ENCODE measurements at regions not wholly inside any gene's neighbourhood (a gene's known extent, or its start where the extent isn't known, plus 50 kb on each side); places are given as distances from the start of the nearest gene placed in this dataset.
"Not testable (repeated sequence)": the region's sequence is repeated elsewhere in the genome, so short reads cannot be mapped to it uniquely, and the experiment has no call there.

DNA sequence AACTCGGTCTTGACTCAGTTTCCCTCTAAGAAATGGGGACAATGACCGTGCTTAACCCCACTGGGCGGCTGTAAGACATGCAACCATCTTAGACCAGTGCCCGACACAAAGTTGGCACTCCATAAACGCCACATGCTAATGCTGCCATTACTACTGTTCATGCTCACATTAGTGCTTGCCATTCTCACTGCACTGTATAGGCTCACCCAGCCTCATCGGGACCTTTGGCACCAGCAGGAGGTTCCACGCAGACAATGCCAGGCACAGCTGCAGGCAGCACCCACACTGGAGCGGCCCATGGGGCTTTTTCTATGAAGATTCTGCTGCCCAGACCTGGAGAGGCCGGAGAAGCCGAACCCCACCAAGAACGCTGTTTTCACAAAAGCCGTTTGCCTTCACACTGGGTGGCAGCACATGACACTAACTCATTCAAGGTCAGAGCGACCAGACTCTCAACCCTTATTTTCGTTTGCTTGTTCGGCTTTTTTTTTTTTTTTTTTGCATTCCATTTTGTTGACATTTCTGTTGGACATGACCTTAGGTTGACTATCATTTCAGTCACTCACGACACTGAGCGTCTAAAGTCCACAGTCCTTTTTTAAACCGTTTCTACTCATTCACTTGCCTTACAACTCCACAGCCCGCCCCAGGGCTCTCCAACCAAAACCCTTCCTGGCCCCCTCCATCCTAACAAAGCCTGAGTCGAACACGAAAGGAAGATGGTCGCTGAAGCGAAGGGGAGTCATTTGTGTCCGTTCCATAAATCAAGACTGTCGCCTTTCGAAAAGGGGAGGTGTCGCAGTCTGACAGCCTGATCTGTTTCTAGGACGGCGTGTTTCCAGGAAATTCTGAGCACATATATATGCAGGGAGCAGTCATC is 124.4 kb upstream of the RNF32 start:
- DNase-seq, result no peak

- no peak for DNase-seq
Observed at GRCh38 chr7:156514851-156515250, 125.7 kb upstream of the RNF32 start.

- no peak for DNase-seq
Observed at GRCh38 chr7:156511426-156511825, 129.1 kb upstream of the RNF32 start.

DNA sequence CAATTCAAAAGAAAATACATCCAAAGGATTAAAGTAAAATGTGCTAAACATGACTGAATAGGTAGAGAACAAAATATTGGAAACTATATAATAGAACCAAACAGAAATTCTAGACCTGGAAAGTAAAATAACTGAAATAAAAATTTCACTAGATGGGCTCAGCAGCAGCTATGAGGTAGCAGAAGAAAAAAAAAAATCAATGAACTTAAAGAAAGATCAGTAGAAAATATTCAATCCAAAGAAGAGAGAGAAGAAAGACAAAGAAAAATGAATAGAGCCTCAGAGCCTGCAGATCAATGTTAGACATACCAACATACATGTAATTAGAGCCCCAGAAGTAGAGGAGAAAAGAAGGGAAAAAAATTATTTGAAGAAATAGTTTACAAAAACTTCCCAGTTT is 129.6 kb upstream of the RNF32 start:
- no peak for DNase-seq

DNA sequence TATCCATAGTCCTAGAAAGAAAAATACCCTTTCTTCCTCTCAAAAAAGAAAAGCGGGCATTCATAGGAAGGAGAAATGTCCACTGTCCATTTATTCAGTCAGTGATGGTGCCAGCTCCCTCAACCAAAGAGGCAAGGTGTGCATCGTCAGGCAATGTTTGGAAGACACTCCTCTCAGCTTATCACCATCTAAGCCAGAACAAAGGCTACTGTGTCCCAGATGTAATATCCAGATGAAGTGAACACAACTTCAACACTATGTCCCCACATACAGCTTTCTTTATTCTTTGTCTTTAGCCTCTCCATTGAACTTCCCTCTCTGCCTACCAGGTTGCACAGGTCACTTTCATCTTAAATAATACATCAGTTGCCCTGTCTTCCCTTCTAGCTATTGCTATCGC is 131.4 kb upstream of the RNF32 start:
- DNase-seq, result no peak

DNA sequence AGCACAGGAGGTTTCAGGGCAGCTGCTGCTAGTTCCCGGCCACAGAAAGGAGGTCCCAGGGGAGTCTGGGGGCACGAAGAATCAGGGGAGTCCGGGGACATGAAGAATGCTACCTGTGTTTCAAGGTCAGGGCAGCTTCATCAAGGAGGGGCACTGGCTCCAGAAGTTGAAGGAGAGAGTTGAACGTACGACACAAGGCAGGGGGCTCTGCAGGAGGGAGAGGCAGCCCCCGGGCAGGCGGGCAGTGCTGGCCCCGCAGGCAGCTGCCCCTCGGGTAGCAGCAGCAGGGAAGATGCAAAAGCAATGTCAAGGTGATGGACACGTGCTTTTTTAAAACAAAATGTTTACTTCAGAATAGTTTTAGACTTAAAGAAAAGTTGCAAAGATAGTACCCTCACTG is 134.7 kb upstream of the RNF32 start:
- no peak for DNase-seq

GRCh38 chr7:156504687-156505545 is 135.7 kb upstream of the RNF32 start:
- no peak for DNase-seq

DNA sequence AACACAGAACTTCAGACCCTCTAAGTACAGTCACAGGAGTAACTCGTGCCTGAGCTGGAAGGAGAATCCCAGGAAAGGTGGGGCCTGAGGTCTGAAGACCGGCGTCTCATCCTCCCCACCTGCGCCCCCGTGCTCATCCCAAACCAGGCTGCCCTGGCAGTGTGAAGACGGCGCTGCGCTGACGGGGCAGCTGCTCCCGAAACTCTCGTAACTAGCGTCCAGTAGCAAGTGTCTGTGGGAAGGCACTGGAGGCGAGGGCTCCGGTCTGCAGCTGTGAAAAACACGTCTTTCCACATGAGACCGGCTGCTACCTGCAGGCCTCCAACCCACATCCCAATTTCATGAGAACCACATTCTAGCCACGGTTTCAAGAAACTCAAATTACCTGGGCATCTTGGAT is 136.6 kb upstream of the RNF32 start:
- no peak for DNase-seq

- no peak for DNase-seq
Observed at GRCh38 chr7:156503196-156503595, 137.4 kb upstream of the RNF32 start.

DNA sequence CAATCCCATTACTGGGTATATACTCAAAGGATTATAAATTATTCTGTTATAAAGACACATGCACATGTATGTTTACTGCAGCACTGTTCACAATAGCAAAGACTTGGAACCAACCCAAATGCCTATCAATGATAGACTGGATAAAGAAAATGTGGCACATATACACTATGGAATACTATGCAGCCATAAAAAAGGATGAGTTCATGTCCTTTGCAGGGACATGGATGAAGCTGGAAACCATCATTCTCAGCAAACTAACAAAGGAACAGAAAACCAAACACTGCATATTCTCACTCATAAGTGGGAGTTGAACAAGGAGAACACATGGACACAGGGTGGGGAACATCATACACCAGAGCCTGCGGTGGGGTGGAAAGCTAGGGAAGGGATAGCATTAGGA is 138.8 kb upstream of the RNF32 start:
- DNase-seq, result not testable (repeated sequence)

- no peak for DNase-seq
Observed at GRCh38 chr7:156499247-156499881, 141.2 kb upstream of the RNF32 start.

- DNase-seq, result no peak
Observed at GRCh38 chr7:156497776-156498509, 142.6 kb upstream of the RNF32 start.

GRCh38 chr7:156496865-156497264 is 143.7 kb upstream of the RNF32 start:
- DNase-seq, result no peak

- DNase-seq, result no peak
Observed at GRCh38 chr7:156496363-156496769, 144.2 kb upstream of the RNF32 start.

DNA sequence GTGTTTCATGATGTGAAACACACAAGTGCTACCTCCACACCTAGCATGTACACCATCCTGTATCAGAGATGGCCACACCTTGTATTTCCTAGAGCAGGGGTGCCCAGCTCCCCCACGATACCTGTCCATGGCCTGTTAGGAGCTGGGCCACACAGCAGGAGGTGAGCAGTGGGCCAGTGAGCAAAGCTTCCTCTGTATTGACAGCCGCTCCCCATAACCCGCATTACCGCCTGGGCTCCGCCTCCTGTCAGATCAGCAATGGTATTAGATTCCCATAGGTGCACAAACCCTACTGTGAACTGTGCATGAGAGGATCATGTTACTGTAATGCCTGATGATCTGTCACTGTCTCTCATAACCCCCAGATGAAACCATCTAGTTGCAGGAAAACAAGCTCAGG is 145.6 kb upstream of the RNF32 start:
- DNase-seq, result no peak

DNA sequence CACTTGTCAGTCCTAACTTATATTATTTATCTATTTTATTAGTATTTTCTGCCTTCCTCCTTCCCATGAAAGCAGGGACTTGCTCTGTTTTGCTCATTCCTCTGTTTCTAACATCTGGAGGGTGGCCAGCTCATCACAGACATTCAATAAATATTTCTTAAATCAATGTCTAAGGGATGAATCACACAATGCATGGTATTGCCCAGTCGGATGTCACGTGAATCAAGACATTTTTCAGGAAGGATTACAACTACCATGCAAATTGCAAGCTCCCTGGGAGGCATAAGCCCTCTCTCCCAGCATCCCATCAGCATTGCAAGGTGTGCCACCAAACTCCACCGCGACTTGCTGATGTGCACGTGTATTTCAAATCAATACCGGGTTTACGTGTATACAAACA is 146.6 kb upstream of the RNF32 start:
- DNase-seq, result no peak

- DNase-seq, result no peak
Observed at GRCh38 chr7:156492170-156492569, 148.4 kb upstream of the RNF32 start.

DNA sequence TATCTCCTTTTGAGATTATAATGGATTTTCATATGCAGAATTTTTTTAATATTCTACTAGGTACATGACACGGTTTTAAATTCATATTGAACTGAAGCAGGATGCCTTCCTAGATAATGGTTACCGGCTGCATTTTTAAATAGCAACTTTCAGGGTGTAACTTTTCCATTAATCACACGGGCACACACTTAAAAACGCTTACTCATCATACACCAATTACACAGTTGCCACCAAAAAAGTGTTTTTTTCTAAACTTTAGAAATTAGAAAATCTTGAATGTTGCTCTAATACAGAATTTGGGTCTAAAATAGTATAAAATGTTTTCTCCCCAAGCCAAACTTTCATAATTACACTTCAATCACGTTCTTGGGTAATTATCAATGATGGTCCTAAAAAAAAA is 149.1 kb upstream of the RNF32 start:
- no peak for DNase-seq

DNA sequence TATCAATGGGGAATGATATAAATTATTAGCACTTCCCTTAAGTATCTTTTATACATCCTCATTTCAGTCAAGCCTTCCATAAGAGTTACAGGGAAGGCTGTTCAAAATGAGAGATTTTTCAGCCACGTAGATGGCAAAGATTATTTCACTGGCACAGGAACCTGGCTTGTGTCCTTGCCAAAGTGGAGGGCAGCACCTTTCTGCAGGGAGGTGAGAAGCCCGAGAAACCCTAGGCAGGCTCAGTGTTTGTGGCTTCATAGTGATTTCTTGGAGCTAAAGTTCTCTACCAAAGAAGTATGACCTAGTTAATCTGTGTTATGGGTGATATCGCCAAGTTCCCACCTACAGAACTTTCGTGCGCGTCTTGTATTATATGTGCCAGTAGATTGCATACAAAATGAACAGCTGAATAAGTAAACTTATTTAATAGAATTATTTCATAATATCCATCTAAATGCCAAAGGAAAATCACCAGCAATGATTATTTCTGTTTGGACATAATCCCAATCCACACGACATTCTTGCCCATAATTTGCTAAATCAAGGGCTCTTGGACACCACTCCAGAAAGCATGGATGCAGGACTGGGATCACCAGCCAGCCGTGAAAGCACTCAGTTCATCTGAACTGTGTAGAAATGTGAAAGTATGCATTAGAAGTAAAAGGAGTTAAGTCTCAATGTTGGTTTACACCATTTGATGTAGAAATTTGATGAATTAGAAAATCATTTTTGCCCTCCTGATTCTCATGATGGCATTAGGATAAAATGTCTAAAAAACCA is 150.4 kb upstream of the RNF32 start:
- no peak for DNase-seq

DNA sequence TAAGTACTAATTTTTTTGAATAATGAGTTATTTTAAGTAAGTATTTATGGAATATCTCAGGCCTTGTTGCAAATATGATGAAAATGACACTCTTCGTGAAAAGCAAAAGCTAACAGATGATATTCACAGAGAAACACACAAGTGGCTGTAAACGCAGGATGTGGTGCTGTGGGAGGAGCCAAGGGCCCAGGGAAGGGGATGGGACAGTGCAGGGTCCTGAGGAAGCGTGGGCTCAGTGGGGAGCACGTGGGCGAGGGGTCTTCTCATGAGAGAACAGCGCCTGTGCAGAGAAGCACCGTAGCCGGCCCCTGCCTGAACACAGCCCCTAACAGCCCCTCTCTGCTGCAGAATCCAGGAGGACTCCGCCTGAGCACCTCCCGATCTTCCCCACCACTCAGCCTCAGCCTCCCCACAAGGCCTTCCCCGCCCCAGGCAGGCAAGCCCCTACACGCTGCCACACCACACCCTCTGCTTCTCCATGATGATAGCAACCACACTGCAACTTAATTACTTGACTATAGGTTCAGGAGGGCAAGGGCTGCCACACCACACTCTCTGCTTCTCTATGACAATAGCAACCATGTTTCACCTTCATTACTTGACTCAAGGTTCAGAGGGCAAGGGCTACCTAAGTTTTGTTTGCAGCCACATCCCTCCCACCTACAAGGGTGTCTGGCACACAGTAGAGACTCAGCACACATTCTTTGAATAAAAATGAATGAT is 152.6 kb upstream of the RNF32 start:
- no peak for DNase-seq

Data from right lung (tissue), 2 donors.